ENCODE measurements at regions not wholly inside any gene's neighbourhood (a gene's known extent, or its start where the extent isn't known, plus 50 kb on each side); places are given as distances from the start of the nearest gene placed in this dataset.

DNA sequence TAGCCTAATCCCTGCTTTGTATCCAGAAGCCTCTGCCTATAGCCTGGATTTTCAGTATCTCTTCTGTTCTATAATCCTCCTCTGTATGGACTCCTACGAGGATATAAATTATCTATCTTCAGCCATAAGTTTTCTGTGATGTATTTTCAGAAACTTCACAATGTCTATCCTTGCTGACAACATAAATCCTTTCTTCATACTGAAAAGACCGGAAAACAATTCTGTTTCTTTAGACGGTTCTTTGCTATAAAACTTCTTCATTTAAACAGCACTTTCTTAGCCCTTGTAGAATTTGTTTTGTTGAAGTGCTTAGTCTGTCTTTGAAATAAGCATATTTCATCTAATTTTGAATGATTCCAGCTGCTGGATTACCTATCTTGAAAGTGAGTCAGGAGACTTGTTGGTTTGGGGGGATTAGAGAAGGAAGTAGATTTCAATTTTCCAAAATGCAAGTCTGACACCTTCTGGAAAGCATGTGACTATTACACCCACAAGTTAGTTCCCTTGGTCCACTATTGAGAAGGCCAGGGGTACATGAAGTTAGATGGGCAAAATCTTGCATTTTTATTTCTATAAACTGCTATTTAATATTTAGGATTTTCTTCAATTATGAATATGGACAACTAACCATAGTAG is 96.3 kb upstream of the RANBP3L start:
- TF ChIP-seq CTCF (optimal IDR thresholded peaks at IDR 0.05 in 1 of 3, IDR thresholded peaks at IDR 0.05 in 1 of 3, conservative IDR thresholded peaks at IDR 0.05 in 1 of 3; ENCODE audit: extremely low read depth in 1 of 3, insufficient read depth in 2 of 3, low read length in 3 of 3) (peak; percentile 32 to 39 (median 34)), EZH2 (IDR thresholded peaks at IDR 0.05; ENCODE audit: low read length) (no peak)

Data from keratinocyte (primary cell).